ENCODE measurements at regions not wholly inside any gene's neighbourhood (a gene's known extent, or its start where the extent isn't known, plus 50 kb on each side); places are given as distances from the start of the nearest gene placed in this dataset.
"Not testable (repeated sequence)": the region's sequence is repeated elsewhere in the genome, so short reads cannot be mapped to it uniquely, and the experiment has no call there.

DNA sequence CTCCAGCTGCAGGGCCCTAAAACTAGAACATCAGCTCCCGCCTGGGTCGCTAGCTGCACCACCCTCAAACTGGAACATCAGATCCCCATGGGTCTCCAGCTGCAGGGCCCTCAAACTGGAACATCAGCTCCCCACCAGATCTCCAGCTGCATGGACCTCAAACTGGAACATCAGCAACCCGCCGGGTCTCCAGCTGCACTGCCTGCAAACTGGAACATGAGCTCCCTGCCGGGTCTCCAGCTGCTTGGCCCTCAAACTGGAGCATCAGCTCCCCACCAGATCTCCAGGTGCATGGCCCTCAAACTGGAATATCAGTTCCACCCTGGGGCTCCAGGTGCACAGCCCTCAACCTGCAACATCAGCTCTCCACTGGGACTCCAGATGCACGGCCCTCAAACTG lies 82.7 kb downstream of the TFRC start:
- H3K27ac ChIP-seq (ENCODE audit: low read depth in 1 of 2, low read length in 2 of 2); H3K27me3 ChIP-seq (ENCODE audit: control insufficient read depth in 1 of 2, insufficient read depth in 2 of 2, low read length in 2 of 2); H3K36me3 Mint-ChIP-seq (ENCODE audit: low read depth); H3K9me3 ChIP-seq (ENCODE audit: control insufficient read depth in 1 of 2, insufficient read depth in 1 of 2, low read length in 2 of 2); H3K27ac Mint-ChIP-seq; H3K36me3 ChIP-seq (ENCODE audit: insufficient read depth, low read length); H3K9me3 Mint-ChIP-seq; POLR2A ChIA-PET; ATAC-seq (ENCODE audit: poor library complexity); H3K4me3 ChIP-seq (ENCODE audit: low read length); H3K4me1 ChIP-seq (ENCODE audit: insufficient read depth, low read length); CTCF ChIA-PET; H3K4me1 Mint-ChIP-seq (ENCODE audit: low read depth); H3K4me3 Mint-ChIP-seq: not testable (repeated sequence)
- DNase-seq, result peak in 1 of 14 experiments; percentile 3
- peaks cover 24% of the 10 kb centered on the region for H3K27me3 Mint-ChIP-seq
- intact Hi-C loops (cut with DNase I, micrococcal nuclease), result loop anchor here in 1 of 2 experiments (5.0 to 10.0 kb wide), 2 partner anchors 142 to 186 kb away; no protein-coding TSS in a partner anchor

DNA sequence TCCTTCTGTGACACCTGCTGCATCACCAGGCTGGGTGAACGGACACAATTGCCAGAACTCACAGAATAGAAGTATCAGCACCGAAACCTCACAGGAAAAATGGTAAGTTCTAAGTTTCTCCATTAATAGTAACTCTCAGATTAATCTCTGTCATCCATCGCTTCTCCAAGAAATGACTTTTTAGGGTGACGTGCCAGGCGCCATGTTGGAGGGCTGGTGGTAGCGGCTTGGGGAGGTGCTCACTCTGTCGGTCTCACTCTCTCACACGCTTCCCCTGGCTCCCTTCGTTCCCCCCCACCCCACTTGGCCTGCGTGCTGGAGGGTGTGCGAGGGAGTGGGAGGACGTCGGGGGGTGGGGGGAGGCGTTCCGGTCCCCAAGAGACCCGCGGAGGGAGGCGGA lies 85.6 kb downstream of the TFRC start:
- H3K27me3 ChIP-seq (ENCODE audit: control insufficient read depth in 1 of 2, insufficient read depth in 2 of 2, low read length in 2 of 2); H3K36me3 Mint-ChIP-seq (ENCODE audit: low read depth); POLR2A ChIA-PET; H3K4me3 Mint-ChIP-seq; CTCF ChIA-PET; H3K4me1 Mint-ChIP-seq (ENCODE audit: low read depth); H3K27ac Mint-ChIP-seq; H3K27ac ChIP-seq (ENCODE audit: low read depth in 1 of 2, low read length in 2 of 2); H3K4me1 ChIP-seq (ENCODE audit: insufficient read depth, low read length); H3K9me3 Mint-ChIP-seq; ATAC-seq (ENCODE audit: poor library complexity); H3K4me3 ChIP-seq (ENCODE audit: low read length); DNase-seq; H3K36me3 ChIP-seq (ENCODE audit: insufficient read depth, low read length); H3K9me3 ChIP-seq (ENCODE audit: control insufficient read depth in 1 of 2, insufficient read depth in 1 of 2, low read length in 2 of 2): not testable (repeated sequence)
- intact Hi-C loops (cut with DNase I, micrococcal nuclease), result loop anchor here in 1 of 2 experiments (5.0 to 10.0 kb wide), 2 partner anchors 139 to 188 kb away; no protein-coding TSS in a partner anchor
- H3K27me3 Mint-ChIP-seq, result peaks cover 15% of the 10 kb centered on the region

DNA sequence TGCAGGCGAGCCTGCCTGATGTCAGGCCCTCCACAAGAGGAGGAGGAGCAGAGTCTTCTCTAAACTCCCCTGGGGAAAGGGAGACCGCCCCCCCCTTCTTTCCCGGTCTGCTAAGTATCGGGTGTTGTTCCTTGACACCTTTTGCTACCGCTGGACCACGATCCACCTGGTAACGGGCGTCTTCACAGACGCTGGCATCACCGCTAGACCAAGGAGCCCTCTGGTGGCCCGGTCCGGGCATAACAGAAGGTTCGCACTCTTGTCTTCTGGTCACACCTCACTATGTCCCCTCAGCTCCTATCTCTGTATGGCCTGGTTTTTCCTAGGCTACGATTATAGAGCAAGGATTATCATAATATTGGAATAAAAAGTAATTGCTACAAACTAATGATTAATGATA lies 86.0 kb upstream of the TNK2 start:
- DNase-seq, result peak; percentile 15 to 74 (median 50)
- CTCF ChIA-PET, result interaction anchor here (0.7 kb wide), 1 partner anchor 438 kb away, joined by 4 read pairs; no protein-coding TSS in a partner anchor
- H3K9me3 Mint-ChIP-seq; H3K27me3 ChIP-seq (ENCODE audit: control insufficient read depth in 1 of 2, insufficient read depth in 2 of 2, low read length in 2 of 2); H3K4me1 ChIP-seq (ENCODE audit: insufficient read depth, low read length); H3K9me3 ChIP-seq (ENCODE audit: control insufficient read depth in 1 of 2, insufficient read depth in 1 of 2, low read length in 2 of 2); H3K27ac ChIP-seq (ENCODE audit: low read depth in 1 of 2, low read length in 2 of 2); H3K27me3 Mint-ChIP-seq; H3K27ac Mint-ChIP-seq; H3K36me3 ChIP-seq (ENCODE audit: insufficient read depth, low read length); POLR2A ChIA-PET; H3K36me3 Mint-ChIP-seq (ENCODE audit: low read depth); H3K4me1 Mint-ChIP-seq (ENCODE audit: low read depth); ATAC-seq (ENCODE audit: poor library complexity); H3K4me3 ChIP-seq (ENCODE audit: low read length): not testable (repeated sequence)
- intact Hi-C loops (cut with DNase I, micrococcal nuclease), result loop anchor here in 1 of 2 experiments (10.0 kb wide), 1 partner anchor 190 kb away; no protein-coding TSS in a partner anchor
- peak overlapping the region; percentile 75 for H3K4me3 Mint-ChIP-seq

DNA sequence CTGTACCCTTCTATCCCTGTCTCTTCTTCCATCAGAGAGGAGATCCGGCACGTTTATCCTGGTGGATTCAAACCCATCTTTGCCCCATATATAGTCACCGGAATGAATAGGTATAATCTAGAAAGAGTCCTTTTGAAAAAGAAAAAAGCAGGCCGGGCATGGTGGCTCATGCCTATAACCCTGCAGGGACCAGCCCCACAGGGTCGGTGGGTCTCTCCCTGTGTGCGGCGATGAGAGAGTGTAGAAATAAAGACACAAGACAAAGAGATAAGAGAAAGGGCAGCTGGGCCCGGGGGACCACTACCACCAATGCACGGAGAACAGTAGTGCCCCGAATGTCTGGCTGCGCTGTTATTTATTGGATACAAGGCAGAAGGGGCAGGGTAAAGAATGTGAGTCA lies 85.3 kb upstream of the TNK2 start:
- intact Hi-C loops (cut with DNase I, micrococcal nuclease), result loop anchor here in 1 of 2 experiments (10.0 kb wide), 1 partner anchor 191 kb away; no protein-coding TSS in a partner anchor
- CTCF ChIA-PET; H3K27me3 Mint-ChIP-seq; H3K4me3 ChIP-seq (ENCODE audit: low read length); H3K27ac ChIP-seq (ENCODE audit: low read depth in 1 of 2, low read length in 2 of 2); H3K27me3 ChIP-seq (ENCODE audit: control insufficient read depth in 1 of 2, insufficient read depth in 2 of 2, low read length in 2 of 2); H3K9me3 ChIP-seq (ENCODE audit: control insufficient read depth in 1 of 2, insufficient read depth in 1 of 2, low read length in 2 of 2); H3K4me1 Mint-ChIP-seq (ENCODE audit: low read depth); H3K36me3 Mint-ChIP-seq (ENCODE audit: low read depth); H3K4me3 Mint-ChIP-seq; H3K27ac Mint-ChIP-seq; H3K36me3 ChIP-seq (ENCODE audit: insufficient read depth, low read length); H3K4me1 ChIP-seq (ENCODE audit: insufficient read depth, low read length); H3K9me3 Mint-ChIP-seq; POLR2A ChIA-PET; ATAC-seq (ENCODE audit: poor library complexity): not testable (repeated sequence)
- peak in 1 of 14 experiments; percentile 25 for DNase-seq

- H3K27ac Mint-ChIP-seq; H3K4me3 Mint-ChIP-seq; CTCF ChIA-PET; H3K9me3 Mint-ChIP-seq; H3K4me1 Mint-ChIP-seq (ENCODE audit: low read depth); H3K9me3 ChIP-seq (ENCODE audit: control insufficient read depth in 1 of 2, insufficient read depth in 1 of 2, low read length in 2 of 2); H3K27ac ChIP-seq (ENCODE audit: low read depth in 1 of 2, low read length in 2 of 2); ATAC-seq (ENCODE audit: poor library complexity); H3K4me3 ChIP-seq (ENCODE audit: low read length); H3K4me1 ChIP-seq (ENCODE audit: insufficient read depth, low read length); H3K27me3 Mint-ChIP-seq; H3K36me3 Mint-ChIP-seq (ENCODE audit: low read depth); H3K27me3 ChIP-seq (ENCODE audit: control insufficient read depth in 1 of 2, insufficient read depth in 2 of 2, low read length in 2 of 2); H3K36me3 ChIP-seq (ENCODE audit: insufficient read depth, low read length); POLR2A ChIA-PET: not testable (repeated sequence)
- DNase-seq, result peak in 1 of 14 experiments; percentile 30
- intact Hi-C loops (cut with DNase I, micrococcal nuclease), result loop anchor here in 1 of 2 experiments (10.0 kb wide), 1 partner anchor 192 kb away; no protein-coding TSS in a partner anchor
Measured at GRCh38 chr3:195992956-195993595, 84.7 kb upstream of the TNK2 start.

DNA sequence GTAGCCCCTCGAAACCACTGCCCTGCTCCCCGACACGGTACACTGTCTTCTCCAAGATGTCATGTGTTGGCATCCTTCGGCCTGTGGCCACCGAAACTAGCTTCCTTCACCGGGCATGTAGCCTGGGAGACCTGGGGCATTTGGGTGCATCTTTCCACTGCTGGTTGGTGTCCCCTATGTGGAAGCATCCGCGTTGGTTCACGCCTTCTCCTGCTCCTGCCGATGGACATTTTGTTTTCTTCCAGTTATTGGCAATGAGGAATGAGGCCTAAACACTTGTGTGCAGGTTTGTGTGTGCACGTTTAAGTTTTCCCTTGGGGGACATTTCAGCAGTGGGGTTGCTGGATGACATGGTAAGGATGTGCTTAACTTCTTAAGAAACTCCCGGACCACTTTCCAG lies 83.6 kb upstream of the TNK2 start:
- POLR2A ChIA-PET, result not testable (repeated sequence)

GRCh38 chr3:195991243-195991642 lies 82.9 kb upstream of the TNK2 start:
- POLR2A ChIA-PET; H3K27me3 ChIP-seq (ENCODE audit: control insufficient read depth in 1 of 2, insufficient read depth in 2 of 2, low read length in 2 of 2); H3K4me3 ChIP-seq (ENCODE audit: low read length); H3K36me3 ChIP-seq (ENCODE audit: insufficient read depth, low read length); H3K9me3 Mint-ChIP-seq; H3K27me3 Mint-ChIP-seq; H3K4me1 ChIP-seq (ENCODE audit: insufficient read depth, low read length); H3K4me1 Mint-ChIP-seq (ENCODE audit: low read depth); H3K27ac ChIP-seq (ENCODE audit: low read depth in 1 of 2, low read length in 2 of 2); H3K36me3 Mint-ChIP-seq (ENCODE audit: low read depth); CTCF ChIA-PET; H3K9me3 ChIP-seq (ENCODE audit: control insufficient read depth in 1 of 2, insufficient read depth in 1 of 2, low read length in 2 of 2); ATAC-seq (ENCODE audit: poor library complexity): not testable (repeated sequence)
- Mint-ChIP-seq H3K27ac (peak overlapping the region; percentile 58), H3K4me3 (peak overlapping the region; percentile 85)
- DNase-seq, result peak in 1 of 14 experiments; percentile 29
- intact Hi-C loops (cut with DNase I, micrococcal nuclease), result loop anchor here in 1 of 2 experiments (10.0 kb wide), 1 partner anchor 194 kb away; no protein-coding TSS in a partner anchor

More for the DNA sequence above, 83.6 kb upstream of the TNK2 start:
- H3K4me1 ChIP-seq (ENCODE audit: insufficient read depth, low read length); H3K27me3 Mint-ChIP-seq; H3K27me3 ChIP-seq (ENCODE audit: control insufficient read depth in 1 of 2, insufficient read depth in 2 of 2, low read length in 2 of 2); CTCF ChIA-PET; H3K27ac Mint-ChIP-seq; ATAC-seq (ENCODE audit: poor library complexity); H3K9me3 ChIP-seq (ENCODE audit: control insufficient read depth in 1 of 2, insufficient read depth in 1 of 2, low read length in 2 of 2); H3K36me3 ChIP-seq (ENCODE audit: insufficient read depth, low read length); H3K27ac ChIP-seq (ENCODE audit: low read depth in 1 of 2, low read length in 2 of 2); H3K4me3 Mint-ChIP-seq; H3K9me3 Mint-ChIP-seq; H3K4me1 Mint-ChIP-seq (ENCODE audit: low read depth); H3K36me3 Mint-ChIP-seq (ENCODE audit: low read depth); H3K4me3 ChIP-seq (ENCODE audit: low read length): not testable (repeated sequence)
- intact Hi-C loops (cut with DNase I, micrococcal nuclease), result loop anchor here in 1 of 2 experiments (10.0 kb wide), 1 partner anchor 193 kb away; no protein-coding TSS in a partner anchor
- peak in 1 of 14 experiments; percentile 27 for DNase-seq
